H1 (cell line): ENCODE measurements at regions not wholly inside any gene's neighbourhood (a gene's known extent, or its start where the extent isn't known, plus 50 kb on each side); places are given as distances from the start of the nearest gene placed in this dataset.

Experiments
- CTCF ChIA-PET: fragments of 300-600 bp; sonication (Branson Sonifier 250); formaldehyde crosslinking; loops from one replicate; lab custom pipeline; 2021; ENCODE audit not compliant: partially characterized antibody; lab: Charles Lee
- POLR2A ChIA-PET: fragments of 300-600 bp; sonication (Branson Sonifier 250); formaldehyde crosslinking; loops from one replicate; lab custom pipeline; 2021; ENCODE audit warnings: inconsistent platforms; ENCODE audit not compliant: partially characterized antibody; lab: Charles Lee
- DNase-seq, 2 experiments: peaks; one replicate each; pipeline versions ENCODE4 v3.0.0 to v3.0.0-alpha.2; 2010 to 2022; ENCODE audit warnings: low spot score in 2 of 2, low read depth in 1 of 2, mixed read lengths in 1 of 2
- FAIRE-seq: peaks from 2 replicates; lab custom pipeline; 2011; peaks lifted over from hg19 to GRCh38; lab: Jason Lieb, UNC
- H2AFZ ChIP-seq: 2 replicates; pipeline ENCODE4 v1.8.1; 2012; ENCODE audit warnings: low read length, inconsistent platforms
- H2AK5ac ChIP-seq: 2 replicates; pipeline ENCODE4 v1.6.1; 2013; ENCODE audit warnings: low read depth, low read length
- H2BK120ac ChIP-seq: replicated peaks from 2 replicates; pipeline ENCODE3; 2013; ENCODE audit warnings: low read depth, low read length, inconsistent platforms
- H2BK12ac ChIP-seq: 2 replicates; pipeline ENCODE4 v1.6.1; 2013; ENCODE audit warnings: low read depth, low read length
- H2BK15ac ChIP-seq: 2 replicates; pipeline ENCODE4 v1.6.1; 2013; ENCODE audit warnings: low read length
- H2BK20ac ChIP-seq: 2 replicates; pipeline ENCODE4 v1.6.1; 2013; ENCODE audit warnings: low read length
- H2BK5ac ChIP-seq: 2 replicates; pipeline ENCODE4 v1.6.1; 2013; ENCODE audit warnings: low read depth, low read length
- H3K14ac ChIP-seq: 2 replicates; pipeline ENCODE4 v1.6.1; 2013; ENCODE audit warnings: inconsistent platforms; ENCODE audit not compliant: insufficient read length
- H3K18ac ChIP-seq: 2 replicates; pipeline ENCODE4 v1.6.1; 2013; ENCODE audit warnings: low read length; ENCODE audit errors: extremely low read depth
- H3K23ac ChIP-seq: 2 replicates; pipeline ENCODE4 v1.6.1; 2013; ENCODE audit warnings: inconsistent platforms; ENCODE audit not compliant: insufficient read length
- H3K23me2 ChIP-seq: 2 replicates; pipeline ENCODE4 v1.6.1; 2013; ENCODE audit warnings: low read depth, low read length
- H3K27ac ChIP-seq: 2 replicates; pipeline ENCODE4 v1.6.1; 2011; ENCODE audit warnings: low read depth, low read length, inconsistent platforms
- H3K27me3 ChIP-seq, 4 experiments: replicated peaks in 1 of 4; 1 replicate in 1 of 4; 2 replicates in 3 of 4; pipeline versions ENCODE4 v1.6.1 to v1.8.1; 2011 to 2013; ENCODE audit warnings: low read length in 3 of 4, mild to moderate bottlenecking in 3 of 4, inconsistent platforms in 2 of 4, mixed read lengths in 2 of 4, moderate library complexity in 1 of 4; ENCODE audit not compliant: control insufficient read depth in 3 of 4, insufficient read depth in 3 of 4; ENCODE audit errors: extremely low read depth in 1 of 4
- H3K36me3 ChIP-seq, 4 experiments: 2 replicates each; pipeline versions ENCODE4 v1.6.1 to v1.8.1; 2011 to 2013; ENCODE audit warnings: mild to moderate bottlenecking in 4 of 4, low read length in 3 of 4, moderate library complexity in 2 of 4, control low read depth in 1 of 4, inconsistent platforms in 1 of 4; ENCODE audit not compliant: insufficient read depth in 4 of 4, control insufficient read depth in 2 of 4
- H3K4ac ChIP-seq: replicated peaks from 2 replicates; pipeline ENCODE3; 2013; ENCODE audit warnings: low read length, low read depth, mixed read lengths, inconsistent platforms; ENCODE audit not compliant: insufficient read length
- H3K4me1 ChIP-seq, 4 experiments: replicated peaks in 1 of 4; 1 replicate in 1 of 4; 2 replicates in 3 of 4; pipeline versions ENCODE4 v1.6.1 to v1.8.1; 2011 to 2013; ENCODE audit warnings: low read length in 3 of 4, inconsistent platforms in 2 of 4, mixed read lengths in 1 of 4; ENCODE audit not compliant: insufficient read depth in 4 of 4, control insufficient read depth in 3 of 4
- H3K4me2 ChIP-seq, 2 experiments: 2 replicates each; pipeline versions ENCODE4 v1.6.1 to v1.8.1; 2011 to 2013; ENCODE audit warnings: low read depth in 2 of 2, low read length in 2 of 2, control low read depth in 1 of 2, inconsistent platforms in 1 of 2, mild to moderate bottlenecking in 1 of 2; ENCODE audit not compliant: insufficient read depth in 1 of 2
- H3K4me3 ChIP-seq, 4 experiments: fragments of 200-600, 300-600 bp in 1 of 4; sonication (generic), shearing (Covaris generic), sonication (Bioruptor Twin) in 1 of 4; 2 replicates each; pipeline versions ENCODE4 v1.5.1 to v1.8.1; 2011 to 2016; ENCODE audit warnings: low read length in 4 of 4, low read depth in 3 of 4, control low read depth in 2 of 4, inconsistent platforms in 2 of 4, mild to moderate bottlenecking in 2 of 4, mixed read lengths in 1 of 4, moderate library complexity in 1 of 4; ENCODE audit not compliant: insufficient read depth in 2 of 4; ENCODE audit errors: extremely low read depth in 1 of 4
- H3K56ac ChIP-seq: replicated peaks from 2 replicates; pipeline ENCODE3; 2013; ENCODE audit warnings: low read depth, mild to moderate bottlenecking, mixed read lengths, low read length, inconsistent platforms; ENCODE audit not compliant: insufficient read length
- H3K79me1 ChIP-seq: 2 replicates; pipeline ENCODE4 v1.6.1; 2013; ENCODE audit warnings: low read depth, low read length, control low read depth
- H3K79me2 ChIP-seq, 2 experiments: 2 replicates each; pipeline versions ENCODE4 v1.6.1 to v1.8.1; 2012 to 2013; ENCODE audit warnings: low read length in 2 of 2, mild to moderate bottlenecking in 2 of 2, inconsistent platforms in 1 of 2; ENCODE audit not compliant: insufficient read depth in 2 of 2, control insufficient read depth in 1 of 2
- H3K9ac ChIP-seq, 4 experiments: replicated peaks in 1 of 4; 1 replicate in 1 of 4; 2 replicates in 3 of 4; pipeline versions ENCODE4 v1.6.1 to v1.8.1; 2011 to 2013; ENCODE audit warnings: low read depth in 3 of 4, low read length in 3 of 4, control low read depth in 2 of 4, mild to moderate bottlenecking in 2 of 4, moderate library complexity in 2 of 4, inconsistent platforms in 1 of 4; ENCODE audit errors: extremely low read depth in 1 of 4
- H3K9me3 ChIP-seq, 2 experiments: 2 replicates each; pipeline versions ENCODE4 v1.6.1 to v1.8.1; 2012 to 2013; ENCODE audit warnings: mild to moderate bottlenecking in 2 of 2, moderate library complexity in 2 of 2, control low read depth in 1 of 2, inconsistent platforms in 1 of 2, low read depth in 1 of 2, low read length in 1 of 2, mixed read lengths in 1 of 2; ENCODE audit not compliant: insufficient read depth in 2 of 2
- H4K20me1 ChIP-seq, 2 experiments: replicated peaks in 1 of 2; 2 replicates each; pipeline versions ENCODE3 to v1.8.1; 2011 to 2013; ENCODE audit warnings: inconsistent platforms in 2 of 2, low read length in 2 of 2, mild to moderate bottlenecking in 1 of 2; ENCODE audit not compliant: insufficient read depth in 2 of 2, control insufficient read depth in 1 of 2
- H4K5ac ChIP-seq: 2 replicates; pipeline ENCODE4 v1.6.1; 2013; ENCODE audit warnings: low read length, low read depth, mixed read lengths, inconsistent platforms; ENCODE audit not compliant: insufficient read length
- H4K8ac ChIP-seq: 2 replicates; pipeline ENCODE4 v1.8.0; 2013; ENCODE audit warnings: mild to moderate bottlenecking, moderate library complexity, low read length, inconsistent platforms; ENCODE audit not compliant: insufficient read depth; ENCODE audit errors: extremely low read depth
- H4K91ac ChIP-seq: replicated peaks from 2 replicates; pipeline ENCODE3; 2013; ENCODE audit warnings: low read length, mixed read lengths, inconsistent platforms; ENCODE audit not compliant: insufficient read length
- ATF2 ChIP-seq: IDR thresholded peaks from 2 replicates; pipeline ENCODE4 v1.6.1; 2012; ENCODE audit warnings: low read length, inconsistent platforms
- BACH1 ChIP-seq: IDR thresholded peaks from 2 replicates; pipeline ENCODE4 v1.6.1; 2012; ENCODE audit warnings: low read length, improper control_type of control experiment
- CBX8 ChIP-seq: fragments of 300-800, 300-1000 bp; sonication (generic); IDR thresholded peaks from 2 replicates; pipeline ENCODE4 v1.7.1; 2016; ENCODE audit warnings: low read depth, low read length, borderline replicate concordance
- CREB1 ChIP-seq: IDR thresholded peaks from 2 replicates; pipeline ENCODE4 v1.6.1; 2012; ENCODE audit warnings: inconsistent platforms
- FOSL1 ChIP-seq: IDR thresholded peaks from 2 replicates; pipeline ENCODE4 v1.6.1; 2011; ENCODE audit warnings: mild to moderate bottlenecking, low read depth, low read length, moderate library complexity; ENCODE audit not compliant: insufficient read depth
- HDAC2 ChIP-seq, 2 experiments: fragments of 300-600 bp in 1 of 2; sonication (generic) in 1 of 2; IDR thresholded peaks; 2 replicates each; pipeline ENCODE4 v1.6.1; 2011 to 2012; ENCODE audit warnings: low read depth in 2 of 2, low read length in 2 of 2, mild to moderate bottlenecking in 2 of 2, moderate library complexity in 2 of 2, borderline replicate concordance in 1 of 2, inconsistent platforms in 1 of 2
- HDAC6 ChIP-seq: IDR thresholded peaks from one replicate; pipeline ENCODE4 v1.7.1; 2012; ENCODE audit warnings: low read depth, mild to moderate bottlenecking, inconsistent platforms, low read length, moderate library complexity
- KDM1A ChIP-seq: fragments of 200-600, 300-600 bp; sonication (generic); IDR thresholded peaks from 2 replicates; pipeline ENCODE4 v1.7.1; 2016; ENCODE audit warnings: mild to moderate bottlenecking, low read length, borderline replicate concordance
- KDM4A ChIP-seq: IDR thresholded peaks from one replicate; pipeline ENCODE4 v1.7.1; 2012; ENCODE audit warnings: low read depth, mild to moderate bottlenecking, moderate library complexity, low read length, inconsistent platforms; ENCODE audit not compliant: severe bottlenecking
- NANOG ChIP-seq: IDR thresholded peaks from 2 replicates; pipeline ENCODE4 v1.6.1; 2011; ENCODE audit warnings: low read length, low read depth, mild to moderate bottlenecking, inconsistent platforms; ENCODE audit not compliant: insufficient read depth, poor library complexity, severe bottlenecking
- RBBP5 ChIP-seq: IDR thresholded peaks from 2 replicates; pipeline ENCODE4 v1.7.1; 2012; ENCODE audit warnings: low read depth, mild to moderate bottlenecking, inconsistent platforms, low read length, moderate library complexity, borderline replicate concordance
- TBP ChIP-seq: IDR thresholded peaks from 2 replicates; pipeline ENCODE4 v1.6.1; 2011; ENCODE audit warnings: low read depth, low read length, improper control_type of control experiment
- ZNF274 ChIP-seq: IDR thresholded peaks from 2 replicates; pipeline ENCODE4 v1.7.0; 2012; ENCODE audit warnings: low read length, borderline replicate concordance; ENCODE audit errors: extremely low read depth
- WGBS, 2 experiments: shearing (Covaris generic) in 1 of 2; methylation state at CpG; one replicate each; pipeline versions ENCODE4 v1.1.6 to v1.1.7; 2013 to 2015; ENCODE audit warnings: low lambda C conversion rate in 2 of 2, mixed read lengths in 2 of 2, inconsistent platforms in 1 of 2, low coverage in 1 of 2, missing lambda C conversion rate in 1 of 2; ENCODE audit not compliant: insufficient replicate concordance in 2 of 2, insufficient coverage in 1 of 2, insufficient read length in 1 of 2; ENCODE audit errors: extremely low coverage in 1 of 2, missing lambda C conversion rate in 1 of 2; 5-methylcytosine and 5-hydroxymethylcytosine counted together

GRCh38 chr4:53805291-53805690, 214.0 kb upstream of the LNX1 start:
- ChIA-PET POLR2A (no interaction called here), CTCF (interaction anchor here (0.7 to 2.8 kb wide), 14 partner anchors 9 to 429 kb away, joined by 3 to 17 read pairs (median 4); no protein-coding TSS in a partner anchor)
- H3K27ac ChIP-seq, result no peak overlapping the region
- TF ChIP-seq ZNF274 (no peak), CREB1 (no peak), HDAC2 (IDR thresholded peaks at IDR 0.05; ENCODE audit: borderline replicate concordance in 1 of 2, low read depth in 2 of 2, low read length in 2 of 2) (no peak), KDM1A (no peak), RBBP5 (no peak), TBP (no peak), FOSL1 (no peak), KDM4A (no peak), NANOG (no peak), HDAC6 (no peak), ATF2 (no peak), CBX8 (no peak), BACH1 (no peak)

More at GRCh38 chr4:53805291-53805690, 214.0 kb upstream of the LNX1 start:
- Histone ChIP-seq H3K27me3 (no peaks in the 10 kb centered on the region), H3K79me1 (no peaks in the 10 kb centered on the region), H2AK5ac (no peak overlapping the region), H3K4ac (no peak overlapping the region), H2AFZ (no peak overlapping the region), H3K23me2 (no peaks in the 10 kb centered on the region), H4K5ac (no peak overlapping the region), H3K56ac (no peak overlapping the region), H2BK5ac (no peak overlapping the region), H2BK20ac (no peak overlapping the region), H3K4me3 (no peak overlapping the region), H3K79me2 (no peaks in the 10 kb centered on the region), H3K14ac (no peak overlapping the region), H2BK15ac (no peak overlapping the region), H3K36me3 (no peaks in the 10 kb centered on the region), H3K18ac (no peak overlapping the region), H4K91ac (no peak overlapping the region), H3K4me2 (no peak overlapping the region), H3K4me1 (no peaks in the 10 kb centered on the region), H3K9me3 (0 out of 4 replicates have a peak, but pooled peaks cover 0 to 5% of the 10 kb centered on the region in 2 experiments), H3K9ac (no peak overlapping the region), H4K20me1 (peaks cover 0 to 2% of the 10 kb centered on the region in 2 experiments), H4K8ac (no peak overlapping the region), H3K23ac (no peak overlapping the region), H2BK120ac (no peak overlapping the region), H2BK12ac (no peak overlapping the region)
- 84% methylated on average over 5 of the region's 5 CpGs; no CpG with 5 or more reads in 1 of the 2 experiments for WGBS, 2 experiments
- FAIRE-seq (no peak), DNase-seq (no peak)
